ENCODE measurements at regions not wholly inside any gene's neighbourhood (a gene's known extent, or its start where the extent isn't known, plus 50 kb on each side); places are given as distances from the start of the nearest gene placed in this dataset.

DNA sequence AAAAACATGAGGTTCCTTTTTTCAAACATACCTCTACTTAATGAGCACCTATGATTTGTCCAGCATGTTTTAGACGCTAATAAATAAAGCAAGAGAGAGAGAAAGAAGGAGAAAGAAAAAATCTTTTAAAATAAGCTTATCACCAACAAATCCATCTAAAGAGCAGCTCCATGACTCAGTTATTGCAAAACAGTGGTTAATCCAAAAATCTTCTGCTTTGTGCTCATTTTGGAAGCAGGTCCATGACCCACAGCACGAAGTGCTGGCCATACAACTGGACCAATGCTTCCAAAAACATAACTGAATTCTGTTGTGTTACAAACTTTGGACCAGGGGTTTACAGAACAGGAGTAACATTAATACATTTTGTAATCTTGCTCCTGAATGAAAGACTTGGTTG lies 696.6 kb downstream of the KCNA4 start:
- TF ChIP-seq POLR2A (IDR thresholded peaks at IDR 0.05) (no peak), CTCF (IDR thresholded peaks at IDR 0.05) (no peak)
